GM21447 (cell line): ENCODE measurements at regions not wholly inside any gene's neighbourhood (a gene's known extent, or its start where the extent isn't known, plus 50 kb on each side); places are given as distances from the start of the nearest gene placed in this dataset.

Experiments
- ATAC-seq: cut with Tn5 transposase; IDR thresholded peaks from one replicate; pipeline ENCODE4 v1.9.1; 2021; ENCODE audit not compliant: unreplicated experiment

DNA sequence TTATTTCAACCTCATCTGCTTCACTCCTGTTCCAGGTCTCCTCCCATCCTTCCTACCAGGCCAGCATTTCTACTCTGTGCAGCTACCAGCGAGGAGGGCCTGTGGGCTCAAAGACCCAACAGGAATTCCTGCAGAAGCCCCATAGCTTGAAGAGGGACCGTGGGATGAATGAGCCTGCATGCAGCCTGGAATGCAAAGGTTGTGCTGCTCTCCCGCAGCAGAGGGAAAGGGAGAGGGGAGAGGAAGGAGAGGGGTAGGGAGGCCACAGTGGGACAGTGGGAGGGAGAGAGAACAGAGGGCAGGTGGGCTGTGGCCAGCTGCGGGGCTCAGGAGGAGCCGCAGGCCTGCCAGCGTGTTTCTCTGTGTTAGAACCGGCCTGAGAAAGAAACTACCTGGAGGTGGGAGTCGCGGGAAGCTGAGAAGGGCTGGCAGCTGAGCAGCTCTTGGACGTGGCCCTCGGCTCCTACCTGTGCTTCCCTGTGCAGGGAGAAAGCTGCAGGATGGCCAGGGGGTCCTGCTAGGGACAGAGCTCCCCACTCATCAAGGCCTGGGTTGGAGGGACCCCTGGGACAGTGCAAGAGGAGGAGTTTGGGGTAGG is 66.1 kb upstream of the MLN start:
- no peak for ATAC-seq

DNA sequence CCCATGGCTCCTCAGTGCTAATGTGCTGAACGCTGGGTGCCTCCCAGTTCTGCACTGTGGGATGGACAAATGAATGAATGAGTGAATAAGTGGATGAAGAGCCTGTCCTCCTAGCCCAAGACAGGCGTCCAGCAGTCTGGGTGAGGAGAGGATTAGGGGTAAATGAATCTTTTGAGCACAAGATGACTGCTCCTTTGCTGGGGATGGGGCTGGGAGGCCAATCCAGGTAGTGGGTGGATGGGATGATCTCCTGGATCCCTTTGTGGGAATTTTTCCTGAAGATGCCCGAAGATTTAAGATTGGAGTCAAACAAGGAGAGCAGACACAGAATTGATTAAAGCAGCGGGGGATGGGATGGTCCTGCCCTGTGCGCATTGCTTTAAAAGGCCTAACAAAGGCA is 65.3 kb upstream of the MLN start:
- no peak for ATAC-seq

DNA sequence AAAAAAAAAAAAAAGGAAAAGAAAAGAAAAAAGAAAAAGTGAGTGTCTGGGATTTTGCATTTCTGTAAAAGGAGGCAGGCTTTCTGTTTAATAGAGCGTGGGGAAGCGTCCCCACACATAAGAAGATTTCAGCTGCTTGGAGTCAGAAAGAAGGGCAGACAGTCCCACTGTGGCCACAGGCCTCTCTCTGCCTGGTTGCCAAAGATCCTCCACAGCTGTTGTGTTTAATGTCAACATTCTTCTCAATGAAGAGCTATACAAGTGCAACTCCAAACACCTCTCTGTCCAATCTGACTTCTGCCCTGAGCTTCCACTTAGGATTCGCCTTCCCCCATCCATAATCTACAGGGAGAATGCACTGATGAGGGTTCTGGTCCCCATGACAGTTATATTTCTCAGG is 64.3 kb upstream of the MLN start:
- no peak for ATAC-seq

DNA sequence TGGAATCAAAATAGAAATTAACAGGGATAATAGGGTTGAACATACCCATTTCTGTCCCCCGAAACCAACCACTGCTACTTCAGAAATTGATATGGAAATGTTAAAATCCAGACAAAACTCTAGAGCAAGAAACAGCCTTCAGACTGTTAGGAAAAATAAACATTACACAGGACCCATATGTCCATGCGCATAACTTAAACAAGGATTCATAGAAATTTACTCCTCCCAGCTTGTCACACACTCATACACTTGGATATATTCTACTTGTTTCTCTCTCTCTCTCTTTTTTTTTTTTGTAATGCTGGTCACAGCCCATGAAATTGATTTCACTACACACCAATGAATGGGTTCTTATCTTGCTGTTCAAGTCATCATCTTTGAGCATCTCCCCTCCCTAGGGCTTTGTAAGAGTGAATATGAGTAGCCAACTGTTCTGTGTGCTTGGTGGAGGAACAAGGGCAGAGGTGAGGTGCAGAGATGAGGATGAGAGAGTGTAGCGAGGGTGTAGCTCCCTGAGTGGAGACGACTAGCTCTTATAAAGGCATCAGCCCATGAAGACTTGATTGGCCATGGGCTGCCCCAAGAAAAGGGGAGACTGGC is 61.8 kb upstream of the MLN start:
- no peak for ATAC-seq

DNA sequence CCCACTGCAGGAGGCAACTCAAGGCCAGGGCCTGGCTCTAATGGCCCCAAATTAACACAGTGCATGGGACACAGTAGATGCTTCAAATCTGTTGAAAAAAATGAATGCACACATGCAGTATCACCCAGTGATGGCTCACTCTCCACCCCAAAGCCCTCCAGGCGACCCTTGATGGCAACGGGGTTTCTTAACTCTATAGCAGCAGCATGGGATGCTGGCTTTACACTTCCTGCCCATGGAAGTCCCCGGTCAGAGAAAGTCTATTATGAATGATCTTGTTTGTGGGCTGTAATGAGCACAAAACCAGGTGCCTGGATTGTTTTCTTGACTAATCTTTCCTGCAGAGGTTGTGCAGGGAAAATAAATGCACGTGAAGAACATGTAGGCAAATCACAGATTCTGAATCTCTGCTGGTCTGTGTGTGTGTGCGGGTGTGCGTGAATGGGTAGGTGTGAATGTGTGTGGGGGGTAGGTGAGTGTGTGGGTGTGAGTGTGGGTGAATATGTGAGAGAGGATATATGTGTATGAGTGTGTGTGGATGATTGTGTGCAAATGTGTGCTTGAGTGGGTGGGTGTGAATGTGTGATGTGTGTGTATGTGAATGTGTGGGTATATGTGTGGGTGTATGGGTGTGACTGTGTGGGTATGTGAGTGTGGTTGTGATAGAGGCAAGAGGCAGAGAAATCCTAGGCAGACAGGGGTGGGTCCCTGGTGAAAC is 60.1 kb upstream of the MLN start:
- no peak for ATAC-seq

DNA sequence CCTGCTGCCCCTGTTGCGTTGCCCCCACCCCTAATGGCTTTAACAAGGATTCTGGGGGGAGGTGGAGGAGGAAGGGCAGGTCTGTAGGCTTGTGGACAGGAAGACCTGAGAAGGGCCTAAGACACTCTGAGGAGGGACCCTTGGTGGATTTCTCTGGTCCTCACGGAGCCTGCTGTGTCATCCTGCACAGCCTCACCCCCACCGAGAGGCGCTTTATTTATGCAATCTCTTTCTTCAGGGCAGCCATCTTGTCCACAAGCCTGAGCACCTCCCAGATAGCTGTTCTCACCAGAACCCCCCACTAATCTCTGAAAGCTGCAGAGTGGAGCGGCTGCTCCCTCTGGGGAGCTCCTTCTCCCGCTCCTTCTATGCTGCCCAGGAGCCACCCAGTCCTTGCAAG is 59.3 kb upstream of the MLN start:
- no peak for ATAC-seq

DNA sequence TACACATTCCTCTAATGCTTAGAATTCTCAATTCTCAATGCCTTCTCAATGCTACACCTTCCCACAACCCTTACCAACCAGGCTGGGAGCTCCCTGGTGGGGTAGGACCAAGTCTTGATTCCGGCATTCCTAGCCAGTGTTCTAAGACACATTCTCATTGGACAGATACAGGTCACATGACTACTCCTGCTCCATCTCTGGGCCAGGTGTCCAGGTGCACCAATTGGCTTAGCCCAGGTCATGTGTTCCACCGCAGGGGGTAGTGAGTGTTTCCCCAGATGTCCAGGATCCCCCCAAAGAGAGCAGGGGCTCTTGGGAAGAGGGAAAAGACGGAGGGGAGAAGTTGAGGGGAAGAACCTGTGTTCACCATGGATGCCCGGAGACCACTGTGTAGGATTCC is 58.7 kb upstream of the MLN start:
- ATAC-seq = no peak

DNA sequence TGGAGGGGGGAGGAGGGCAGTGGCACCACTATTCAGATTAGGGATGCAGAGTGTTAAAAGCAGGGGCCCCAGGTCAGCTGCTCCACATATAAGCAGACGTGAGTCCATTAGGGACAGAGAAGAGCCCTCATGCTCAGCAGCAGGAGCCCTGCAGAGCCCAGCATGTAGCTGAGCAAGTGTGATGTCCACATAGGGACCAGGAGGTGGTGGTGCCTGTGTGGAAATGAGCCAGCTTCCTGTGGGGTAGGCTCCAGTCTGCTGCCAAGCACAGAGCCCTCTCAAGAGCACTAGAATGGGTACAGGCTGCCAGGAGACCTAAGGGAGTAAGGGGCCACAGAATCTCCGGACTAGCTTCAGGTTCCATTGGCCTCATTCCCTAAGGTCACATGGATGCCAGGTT is 57.9 kb upstream of the MLN start:
- no peak for ATAC-seq

DNA sequence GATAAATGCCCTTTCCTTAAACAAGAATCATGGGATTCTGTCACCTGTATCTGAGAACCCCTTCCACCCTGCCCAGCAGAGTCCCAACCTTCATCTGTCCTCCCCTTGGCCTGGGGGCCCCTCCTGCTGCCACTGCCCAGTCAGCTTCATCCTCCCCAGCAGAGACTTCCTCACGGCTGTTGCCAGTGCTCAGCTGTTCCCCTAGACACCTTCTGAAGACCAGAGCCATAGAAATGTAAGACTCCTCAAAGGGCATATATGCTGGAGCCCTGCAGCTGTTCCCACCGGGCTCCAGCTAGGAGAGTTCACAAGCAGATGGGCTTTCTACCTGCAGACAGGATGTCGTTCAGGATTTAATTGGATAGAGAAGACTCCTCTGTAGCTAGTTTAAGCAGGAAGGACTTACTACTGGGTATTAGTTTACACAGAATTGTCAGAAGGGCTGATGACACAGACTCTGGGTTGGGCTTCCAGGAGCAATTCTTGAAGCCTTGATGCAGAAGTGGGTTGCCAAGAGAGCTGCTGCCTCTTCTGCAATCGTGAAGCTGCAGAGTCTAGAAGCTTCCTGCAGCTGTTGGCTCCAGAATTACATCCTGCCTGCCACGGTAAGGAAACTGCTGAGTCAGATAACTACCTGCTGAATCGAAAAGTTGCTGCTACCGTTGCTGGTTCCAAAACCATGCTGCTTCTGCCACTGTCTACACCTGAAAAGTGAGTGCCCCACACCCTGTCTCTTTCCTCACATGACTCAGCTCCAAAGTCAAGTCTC is 57.1 kb upstream of the MLN start:
- ATAC-seq = peak; percentile 46

DNA sequence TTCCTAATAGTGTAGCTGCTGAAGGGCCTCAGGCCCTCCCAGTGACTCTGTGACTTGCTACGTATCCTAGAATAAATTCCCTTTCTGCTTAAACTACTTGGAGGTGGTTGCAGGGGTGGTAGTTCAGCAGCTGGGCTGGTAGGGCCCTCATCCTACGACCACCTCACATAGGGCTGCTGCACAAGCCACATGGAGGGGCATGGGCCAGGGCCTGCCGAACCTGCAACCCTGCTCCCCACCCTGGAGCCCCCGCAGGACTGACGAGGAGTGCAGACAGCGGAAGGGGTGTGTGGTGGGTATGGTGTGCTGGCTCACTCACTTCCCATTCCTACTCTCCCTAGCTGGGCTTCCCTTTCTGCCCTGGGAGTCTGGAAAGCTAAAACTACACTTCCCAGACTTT is 56.2 kb upstream of the MLN start:
- no peak for ATAC-seq

DNA sequence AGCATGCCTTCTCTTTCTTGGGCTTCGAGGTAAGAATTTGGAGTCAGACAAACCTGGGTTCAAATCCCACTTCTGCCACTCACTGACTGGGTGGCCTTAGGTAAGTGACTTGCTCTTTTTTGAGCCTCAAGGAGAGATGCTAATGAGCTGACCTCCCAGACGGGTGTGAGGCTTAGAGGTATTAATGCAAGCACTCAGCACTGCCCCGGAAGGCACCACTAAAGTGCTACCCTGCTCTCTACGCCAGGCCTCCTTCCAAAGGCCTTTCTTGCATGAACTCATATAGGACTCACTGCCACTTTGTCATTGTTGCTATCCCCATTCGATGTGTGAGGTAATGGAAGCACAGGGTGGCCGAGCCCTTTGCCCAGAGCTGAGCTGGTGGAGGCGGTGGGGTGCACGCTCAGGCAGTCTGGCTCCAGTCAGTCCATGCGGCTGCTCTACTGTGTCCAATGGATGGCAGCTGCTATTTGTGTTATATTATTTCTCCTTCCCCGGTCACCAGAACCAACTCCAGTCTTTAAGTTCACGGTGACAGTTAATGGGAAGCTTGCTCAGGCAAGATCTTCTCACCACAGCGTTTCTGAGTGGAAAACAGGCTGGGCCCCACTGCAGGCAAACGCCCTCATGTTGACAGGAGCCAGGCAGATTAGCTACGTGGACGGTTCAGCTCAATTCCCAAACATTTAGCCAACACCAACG is 55.2 kb upstream of the MLN start:
- no peak for ATAC-seq

DNA sequence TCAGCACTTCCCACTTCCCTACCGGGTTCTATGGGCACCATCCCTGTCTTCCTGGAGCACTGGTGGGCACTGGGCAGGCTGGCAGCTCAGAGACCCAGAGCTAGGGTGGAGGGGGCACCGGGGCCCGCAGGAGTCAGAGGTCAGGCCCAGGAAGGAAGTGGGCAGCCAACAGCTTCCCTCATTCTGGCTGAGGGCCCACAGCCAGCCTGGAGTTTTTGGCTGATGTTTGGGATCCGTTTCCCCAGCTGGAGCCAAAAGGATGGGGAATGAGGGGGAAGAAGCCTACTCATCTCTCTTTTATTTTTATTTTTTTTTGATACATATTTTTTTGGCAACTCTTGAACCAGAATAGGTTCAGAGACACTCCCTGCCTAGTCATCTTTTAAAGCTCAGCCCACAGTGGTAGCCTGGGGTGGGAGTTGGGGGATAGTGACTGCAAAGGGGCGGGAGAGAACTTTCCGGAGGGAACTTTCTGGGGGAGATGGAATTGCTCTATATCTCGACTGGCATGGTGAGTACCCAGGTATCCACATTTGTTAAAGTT is 54.2 kb upstream of the MLN start:
- ATAC-seq = no peak

DNA sequence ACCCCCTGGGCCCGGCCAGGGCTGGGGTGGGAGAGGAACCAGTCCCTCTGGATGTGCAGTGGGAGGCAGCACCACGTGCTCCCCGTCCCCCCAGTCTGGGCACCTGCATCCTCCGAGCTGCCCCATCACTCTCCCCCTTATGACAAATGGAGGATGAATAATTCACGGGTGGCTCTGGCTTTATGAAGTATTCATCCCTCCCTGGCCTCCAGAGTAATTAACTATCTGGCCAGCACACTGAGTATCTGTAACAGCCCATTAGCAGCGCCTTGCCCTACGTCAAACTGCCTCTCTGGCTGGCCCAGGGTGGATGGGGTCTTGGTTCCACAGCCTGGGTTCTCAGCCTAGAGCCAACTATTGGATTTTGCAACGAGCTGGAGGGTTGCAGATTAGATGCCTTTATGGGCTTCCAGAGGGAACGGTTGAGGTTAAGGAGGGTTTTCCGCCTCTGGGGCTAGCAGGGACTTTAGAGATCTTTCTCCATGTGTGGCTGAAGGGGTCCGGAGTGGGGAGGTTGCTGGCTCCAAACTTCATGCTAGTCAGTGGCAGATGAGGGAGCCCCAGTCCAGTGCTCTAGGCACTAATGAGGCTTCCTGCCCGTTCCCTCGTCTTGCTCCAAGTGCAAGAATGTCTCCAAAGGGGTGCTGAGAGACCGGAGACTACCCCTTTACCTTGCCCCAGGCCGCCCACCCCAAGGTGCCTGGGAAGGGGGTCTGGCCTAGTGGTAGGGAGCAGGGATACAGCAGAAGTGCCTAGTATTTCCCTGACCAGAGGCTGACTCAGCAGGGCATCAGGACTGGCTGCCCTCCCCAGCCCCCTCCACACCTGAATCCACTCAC is 53.5 kb upstream of the MLN start:
- no peak for ATAC-seq

DNA sequence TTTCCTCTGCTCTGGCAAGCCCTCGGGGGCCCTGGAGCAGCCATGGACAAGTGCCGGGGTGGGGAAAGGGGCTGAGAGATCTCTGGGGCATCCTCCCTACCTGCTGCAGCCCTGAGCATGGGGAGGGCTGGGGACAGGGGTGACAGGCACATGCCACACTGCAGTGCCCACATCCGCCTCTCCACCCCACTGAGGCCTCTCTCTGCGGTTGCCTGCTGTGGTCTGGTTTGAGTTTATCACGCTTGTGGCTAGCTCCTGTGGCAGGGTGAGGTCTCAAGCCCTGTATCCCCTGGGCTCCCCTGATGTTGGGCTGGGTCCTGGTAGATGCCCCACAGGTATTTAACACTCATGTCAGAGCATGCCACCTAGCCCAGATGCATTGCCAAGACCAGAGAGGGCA is 52.9 kb upstream of the MLN start:
- peak; percentile 68 for ATAC-seq

DNA sequence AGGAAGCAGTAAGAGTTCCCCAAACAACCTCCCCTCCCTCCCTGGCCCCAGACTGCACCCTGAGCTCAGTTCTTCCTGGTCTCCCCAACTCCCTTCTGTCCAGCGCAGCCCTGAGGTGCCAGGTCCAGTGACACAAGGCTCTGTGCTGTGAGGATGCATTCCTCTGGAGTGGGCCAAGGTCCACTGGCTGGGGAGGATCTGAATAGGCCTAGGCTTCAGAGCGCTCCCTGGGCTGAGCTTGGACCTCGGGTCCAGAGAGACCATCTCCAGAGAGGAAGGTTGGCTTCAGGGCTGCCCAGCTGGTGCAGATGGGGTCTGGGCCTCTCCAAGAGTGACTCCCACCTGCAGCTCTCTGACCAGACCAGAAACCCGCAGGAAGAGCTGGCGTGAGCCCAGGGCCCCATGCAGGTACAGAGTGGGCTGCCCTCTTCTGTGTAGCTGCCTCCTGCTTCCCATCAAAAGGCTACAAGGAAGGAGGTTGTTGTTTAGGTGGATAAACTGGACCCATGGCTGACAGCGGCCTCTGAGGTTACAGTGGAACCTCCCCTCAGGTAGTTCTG is 52.3 kb upstream of the MLN start:
- no peak for ATAC-seq

DNA sequence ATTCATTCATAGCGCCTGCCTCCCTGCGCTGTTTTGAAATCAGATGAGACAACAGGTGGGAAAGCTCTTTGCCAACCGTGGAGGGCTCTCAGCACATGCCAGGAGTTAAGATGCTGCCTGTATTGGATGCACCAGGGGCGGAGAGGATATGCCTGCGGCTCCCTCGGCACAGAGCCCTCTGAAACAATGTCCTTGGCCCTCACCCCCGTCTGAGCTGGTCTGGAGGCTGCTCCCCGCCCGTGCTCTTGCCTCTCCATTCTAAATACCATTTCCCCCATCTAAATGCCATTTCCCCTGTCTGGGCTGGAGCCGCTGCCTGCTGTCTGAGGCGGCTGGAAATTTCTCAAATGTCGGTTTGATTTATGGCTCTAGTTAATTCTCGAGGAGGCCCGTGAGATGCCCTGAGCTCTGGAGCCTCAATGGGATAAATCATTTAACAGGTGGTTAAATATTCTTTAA is 50.8 kb upstream of the MLN start:
- ATAC-seq = no peak

DNA sequence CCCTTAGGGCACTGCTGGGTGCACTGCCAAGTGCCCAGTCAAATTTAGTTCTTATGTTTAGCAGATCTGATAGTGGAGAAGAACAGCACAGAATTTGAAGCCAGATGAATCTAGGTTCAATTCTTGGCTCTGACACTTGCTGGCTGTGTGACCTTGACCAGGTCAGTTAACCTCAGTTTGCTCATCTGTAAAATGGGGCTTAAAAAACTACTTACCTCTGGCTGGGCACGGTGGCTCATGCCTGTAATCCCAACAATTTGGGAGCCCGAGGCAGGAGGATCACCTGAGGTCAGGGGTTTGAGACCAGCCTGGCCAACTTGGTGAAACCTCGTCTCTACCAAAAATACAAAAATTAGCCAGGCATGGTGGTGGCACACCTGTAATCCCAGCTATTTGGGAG is 49.9 kb upstream of the MLN start:
- ATAC-seq = no peak
